ENCODE measurements at regions not wholly inside any gene's neighbourhood (a gene's known extent, or its start where the extent isn't known, plus 50 kb on each side); places are given as distances from the start of the nearest gene placed in this dataset.
A peak's percentile ranks its signal among the peaks of the same experiment; 100 is the strongest.

DNA sequence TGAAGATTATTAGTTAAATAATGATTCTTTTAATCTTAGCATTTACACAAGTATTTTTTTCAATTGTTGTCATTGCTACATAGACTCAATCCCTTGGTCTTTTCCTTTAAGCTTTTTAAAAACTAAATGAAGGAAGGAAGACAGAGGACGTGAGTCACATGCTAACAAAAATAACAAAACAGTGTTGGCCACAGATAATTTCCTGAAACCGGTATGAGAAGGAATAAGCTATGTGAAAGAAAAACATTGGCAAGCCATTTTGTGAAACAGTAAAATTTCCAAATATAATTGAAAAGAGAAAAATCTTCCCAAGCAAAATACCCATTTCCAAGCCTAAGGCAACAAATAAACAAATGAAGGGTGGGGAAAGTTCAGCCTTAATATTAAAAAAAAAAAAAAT is 223.0 kb downstream of the AHR start:
- no peak for TF ChIP-seq CTCF (conservative IDR thresholded peaks at IDR 0.05)
- TF ChIP-seq ZFX (IDR thresholded peaks at IDR 0.05) = no peak
- H3K27ac ChIP-seq = no peak overlapping the region

DNA sequence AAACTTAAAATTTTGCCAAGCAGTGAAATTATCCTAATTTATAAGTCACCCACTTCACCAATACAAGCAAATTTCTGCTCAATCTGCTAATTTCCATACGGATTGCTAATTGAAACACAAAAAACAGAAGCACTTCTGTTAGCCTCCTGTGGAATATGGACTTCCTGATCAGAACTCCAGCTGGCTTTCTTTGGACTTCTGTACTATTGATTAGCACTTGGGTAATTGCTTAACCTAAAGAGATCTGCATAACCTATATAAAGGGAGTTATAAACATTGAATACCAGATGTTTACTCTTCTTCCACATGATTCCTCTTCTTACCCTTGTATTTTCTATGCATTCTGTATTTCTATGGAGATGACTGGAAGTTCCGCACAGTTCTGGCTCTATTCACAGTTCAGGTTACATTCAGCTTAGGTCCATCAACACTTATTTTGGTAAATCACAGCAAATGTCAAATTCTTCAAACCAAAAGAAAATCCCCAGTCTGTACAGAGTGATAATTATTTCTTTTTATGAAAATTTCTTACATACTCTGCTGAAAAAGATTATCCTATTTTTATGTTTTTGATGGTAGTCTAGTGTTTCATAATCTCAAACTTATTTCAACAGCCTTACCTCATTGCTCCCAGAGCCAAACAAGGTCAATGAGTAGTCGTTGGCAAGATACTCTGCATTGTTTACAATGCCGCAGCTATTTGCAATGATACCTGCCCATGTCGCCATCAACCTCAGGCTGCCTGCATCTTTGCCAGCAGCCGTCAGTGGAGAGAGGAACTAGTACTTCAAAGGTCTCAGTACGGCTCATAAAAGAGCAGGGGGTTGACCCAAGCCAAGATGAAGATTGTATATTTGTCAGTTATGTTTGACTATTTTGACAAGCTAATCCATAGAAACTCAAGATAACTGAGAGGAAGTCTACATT is 225.6 kb downstream of the AHR start:
- H3K27ac ChIP-seq = no peak overlapping the region
- TF ChIP-seq CTCF (conservative IDR thresholded peaks at IDR 0.05) (no peak), ZFX (IDR thresholded peaks at IDR 0.05) (no peak)

DNA sequence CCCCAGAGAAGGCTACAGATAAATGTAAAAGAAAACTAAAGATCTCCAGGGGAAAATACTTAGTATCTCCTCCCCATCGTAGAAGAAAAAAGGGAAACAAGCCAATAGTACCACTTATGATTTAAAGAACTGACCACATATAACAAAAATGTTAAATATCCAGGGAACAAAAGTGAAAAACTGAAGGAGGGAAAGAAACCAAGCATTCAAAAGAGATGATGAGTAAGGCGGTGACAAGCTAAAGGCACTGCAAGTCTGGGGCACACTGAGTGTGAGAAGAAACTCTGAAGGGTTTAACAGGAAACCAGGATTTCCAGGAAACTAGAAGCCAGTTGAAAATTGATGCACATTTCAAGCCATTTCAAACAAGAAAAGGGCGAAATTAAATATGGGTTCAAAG is 226.3 kb downstream of the AHR start:
- TF ChIP-seq ZFX (IDR thresholded peaks at IDR 0.05) (no peak), CTCF (conservative IDR thresholded peaks at IDR 0.05) (no peak)
- H3K27ac ChIP-seq = no peak overlapping the region

- H3K27ac ChIP-seq = no peak overlapping the region
- TF ChIP-seq ZFX (IDR thresholded peaks at IDR 0.05) = no peak
- TF ChIP-seq CTCF (conservative IDR thresholded peaks at IDR 0.05) = no peak
Measured at GRCh38 chr7:17526621-17527020, 228.2 kb downstream of the AHR start.

DNA sequence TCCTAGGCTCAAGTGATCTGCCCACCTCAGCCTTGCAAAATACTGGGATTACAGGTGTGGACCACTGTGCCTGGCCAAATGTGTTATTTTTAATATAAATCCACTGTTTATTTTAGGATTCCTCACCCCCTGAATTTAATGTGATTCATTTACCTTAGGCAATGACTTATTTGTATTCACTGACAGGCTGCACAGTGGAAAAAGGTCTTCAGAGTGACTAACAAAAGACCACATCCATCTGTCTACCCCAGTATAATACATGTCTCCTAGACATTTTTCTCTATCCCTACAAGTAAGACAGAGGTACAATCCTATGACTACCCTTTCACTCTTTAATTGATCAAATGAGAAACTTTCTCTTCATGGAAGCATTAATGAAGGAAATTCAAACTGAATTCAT is 230.2 kb downstream of the AHR start:
- H3K27ac ChIP-seq = no peak overlapping the region
- TF ChIP-seq CTCF (conservative IDR thresholded peaks at IDR 0.05) = no peak
- TF ChIP-seq ZFX (IDR thresholded peaks at IDR 0.05) = no peak

DNA sequence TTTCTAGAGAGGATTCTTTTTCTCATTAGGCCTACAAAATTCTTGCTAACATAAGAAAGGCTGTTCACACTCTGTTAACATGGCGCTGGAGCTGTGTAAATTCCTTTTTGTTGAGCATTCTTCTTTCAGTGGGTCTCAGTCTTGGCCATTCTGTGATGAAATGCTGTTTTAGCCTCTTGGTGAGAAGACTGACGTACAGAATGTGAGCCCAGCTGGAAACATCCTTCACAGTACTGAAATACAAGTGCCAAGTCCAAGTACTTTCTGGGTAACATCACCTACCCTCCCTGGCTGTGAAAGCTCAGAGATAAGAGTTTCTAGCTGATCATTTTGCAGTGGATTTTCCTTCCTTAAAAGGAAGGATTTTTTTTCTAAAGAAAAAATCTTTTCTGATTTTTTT is 231.8 kb downstream of the AHR start:
- H3K27ac ChIP-seq = no peak overlapping the region
- TF ChIP-seq ZFX (IDR thresholded peaks at IDR 0.05) = no peak
- TF ChIP-seq CTCF (conservative IDR thresholded peaks at IDR 0.05) = no peak

GRCh38 chr7:17530741-17531421 is 232.4 kb downstream of the AHR start:
- H3K27ac ChIP-seq = no peak overlapping the region

More at GRCh38 chr7:17530741-17531421, 232.4 kb downstream of the AHR start:
- TF ChIP-seq ZFX (IDR thresholded peaks at IDR 0.05) (no peak), CTCF (conservative IDR thresholded peaks at IDR 0.05) (peak; percentile 67)
